ENCODE measurements at regions not wholly inside any gene's neighbourhood (a gene's known extent, or its start where the extent isn't known, plus 50 kb on each side); places are given as distances from the start of the nearest gene placed in this dataset.

GRCh38 chr6:165926378-165926777 is 241.3 kb downstream of the TBXT start:
- Histone ChIP-seq H3K4me2 (ENCODE audit: insufficient read depth, low read length) (no peak overlapping the region), H4K20me1 (ENCODE audit: insufficient read depth, low read length) (no peaks in the 10 kb centered on the region), H3K4me3 (ENCODE audit: low read depth in 1 of 2, low read length in 2 of 2) (no peak overlapping the region), H3K27ac (ENCODE audit: low read length) (no peak overlapping the region), H3K9ac (ENCODE audit: low read depth, low read length) (no peak overlapping the region), H3K27me3 (ENCODE audit: insufficient read depth, low read length, poor library complexity) (no peaks in the 10 kb centered on the region), H3K4me1 (ENCODE audit: insufficient read depth, low read length) (no peaks in the 10 kb centered on the region), H3K9me3 (ENCODE audit: insufficient read depth, low read length, severe bottlenecking) (no peaks in the 10 kb centered on the region), H3K36me3 (ENCODE audit: insufficient read depth, low read length) (no peaks in the 10 kb centered on the region), H2AFZ (ENCODE audit: low read depth, low read length) (no peak overlapping the region), H3K79me2 (ENCODE audit: insufficient read depth, low read length) (no peaks in the 10 kb centered on the region)
- ATAC-seq (ENCODE audit: insufficient read depth, low read depth) (no peak), DNase-seq (no peak)
- TF ChIP-seq EZH2 (IDR thresholded peaks at IDR 0.05; ENCODE audit: borderline replicate concordance, low read depth, low read length, severe bottlenecking), result no peak
- no peak for TF ChIP-seq CTCF (IDR thresholded peaks at IDR 0.05; ENCODE audit: borderline replicate concordance, extremely low read depth, low read length, poor library complexity, severe bottlenecking)

GRCh38 chr6:165925474-165926156 is 242.0 kb downstream of the TBXT start:
- H3K4me1 ChIP-seq (ENCODE audit: insufficient read depth, low read length), result no peaks in the 10 kb centered on the region
- no peaks in the 10 kb centered on the region for H3K9me3 ChIP-seq (ENCODE audit: insufficient read depth, low read length, severe bottlenecking)
- no peaks in the 10 kb centered on the region for H3K36me3 ChIP-seq (ENCODE audit: insufficient read depth, low read length)
- no peak overlapping the region for H3K27ac ChIP-seq (ENCODE audit: low read length)
- H2AFZ ChIP-seq (ENCODE audit: low read depth, low read length), result no peak overlapping the region
- no peak for DNase-seq
- no peaks in the 10 kb centered on the region for H3K79me2 ChIP-seq (ENCODE audit: insufficient read depth, low read length)
- ATAC-seq (ENCODE audit: insufficient read depth, low read depth), result no peak
- TF ChIP-seq CTCF (IDR thresholded peaks at IDR 0.05; ENCODE audit: borderline replicate concordance, extremely low read depth, low read length, poor library complexity, severe bottlenecking) (no peak), EZH2 (IDR thresholded peaks at IDR 0.05; ENCODE audit: borderline replicate concordance, low read depth, low read length, severe bottlenecking) (no peak)
- no peak overlapping the region for H3K4me3 ChIP-seq (ENCODE audit: low read depth in 1 of 2, low read length in 2 of 2)
- H3K9ac ChIP-seq (ENCODE audit: low read depth, low read length), result no peak overlapping the region
- no peaks in the 10 kb centered on the region for H3K27me3 ChIP-seq (ENCODE audit: insufficient read depth, low read length, poor library complexity)
- H3K4me2 ChIP-seq (ENCODE audit: insufficient read depth, low read length), result no peak overlapping the region
- no peaks in the 10 kb centered on the region for H4K20me1 ChIP-seq (ENCODE audit: insufficient read depth, low read length)

- Histone ChIP-seq H3K36me3 (ENCODE audit: insufficient read depth, low read length) (no peaks in the 10 kb centered on the region), H4K20me1 (ENCODE audit: insufficient read depth, low read length) (no peaks in the 10 kb centered on the region), H3K4me2 (ENCODE audit: insufficient read depth, low read length) (no peak overlapping the region), H3K27me3 (ENCODE audit: insufficient read depth, low read length, poor library complexity) (no peaks in the 10 kb centered on the region), H3K4me1 (ENCODE audit: insufficient read depth, low read length) (no peaks in the 10 kb centered on the region), H3K79me2 (ENCODE audit: insufficient read depth, low read length) (no peaks in the 10 kb centered on the region), H3K9me3 (ENCODE audit: insufficient read depth, low read length, severe bottlenecking) (no peaks in the 10 kb centered on the region), H3K9ac (ENCODE audit: low read depth, low read length) (no peak overlapping the region), H3K27ac (ENCODE audit: low read length) (no peak overlapping the region), H2AFZ (ENCODE audit: low read depth, low read length) (no peak overlapping the region), H3K4me3 (ENCODE audit: low read depth in 1 of 2, low read length in 2 of 2) (no peak overlapping the region)
- TF ChIP-seq CTCF (IDR thresholded peaks at IDR 0.05; ENCODE audit: borderline replicate concordance, extremely low read depth, low read length, poor library complexity, severe bottlenecking) (no peak), EZH2 (IDR thresholded peaks at IDR 0.05; ENCODE audit: borderline replicate concordance, low read depth, low read length, severe bottlenecking) (no peak)
- ATAC-seq (ENCODE audit: insufficient read depth, low read depth) (no peak), DNase-seq (no peak)
Observed at GRCh38 chr6:165922309-165922794, 245.3 kb downstream of the TBXT start.

Data from DND-41 (cell line).